HCT116 (cell line): ENCODE measurements at regions not wholly inside any gene's neighbourhood (a gene's known extent, or its start where the extent isn't known, plus 50 kb on each side); places are given as distances from the start of the nearest gene placed in this dataset.

ENCODE experiments used
- ATAC-seq: fragments of 200-7000 bp; cut with Tn5 transposase; 2 replicates; pipeline ENCODE4 v1.9.1; 2020; ENCODE audit warnings: mild to moderate bottlenecking, moderate library complexity
- BruUV-seq: library from RNA; stranded (reverse); fragments of 400-500 nt; replicated peaks from 2 replicates; lab custom pipeline; 2021; lab: Mats Ljungman, UMichigan
- CTCF ChIA-PET: fragments of 300-600 bp; sonication (Branson Sonifier 250); formaldehyde crosslinking; loops from one replicate; lab custom pipeline; 2021; ENCODE audit warnings: antibody characterized with exemption; lab: Charles Lee
- POLR2A ChIA-PET: fragments of 300-600, 350-600 bp; sonication (Branson Sonifier 250); formaldehyde crosslinking; loops from one replicate; lab custom pipeline; 2021; ENCODE audit warnings: antibody characterized with exemption; lab: Charles Lee
- RAD21 ChIA-PET, 2 experiments: fragments of 300-600 bp; sonication (Branson Sonifier 250); formaldehyde crosslinking; loops; one replicate each; lab custom pipeline; 2023; ENCODE audit warnings: low total read pairs in 2 of 2; ENCODE audit not compliant: uncharacterized antibody in 2 of 2, unreplicated experiment in 2 of 2, low non-redundant PET in 1 of 2; lab: Charles Lee
- DNase-seq: peaks from one replicate; pipeline ENCODE4 v3.0.0-alpha.2; 2010; ENCODE audit warnings: low read depth, low spot score
- H2AFZ ChIP-seq: fragments of 200-600 bp; shearing (Covaris generic), sonication (generic); 2 replicates; pipeline ENCODE4 v1.6.1; 2017; ENCODE audit warnings: low read depth, mixed run types, mixed read lengths, antibody characterized with exemption, low read length; ENCODE audit not compliant: poor library complexity, severe bottlenecking
- H3K27ac ChIP-seq: 2 replicates; pipeline ENCODE4 v1.5.1; 2012; ENCODE audit warnings: low read depth, low read length
- H3K27me3 ChIP-seq: fragments of 200-600 bp; sonication (generic); 2 replicates; pipeline ENCODE4 v1.6.1; 2016; ENCODE audit warnings: mixed run types, low read length, mixed read lengths; ENCODE audit not compliant: insufficient read depth
- H3K36me3 ChIP-seq, 2 experiments: fragments of 200-500 bp in 1 of 2; fragments of 200-600 bp in 1 of 2; sonication (Bioruptor generic) in 1 of 2; sonication (generic) in 1 of 2; 2 replicates each; pipeline versions ENCODE4 v1.5.1 to v1.6.1; 2014 to 2016; ENCODE audit warnings: low read length in 2 of 2, inconsistent platforms in 1 of 2, mixed read lengths in 1 of 2, mixed run types in 1 of 2; ENCODE audit not compliant: insufficient read depth in 2 of 2, control insufficient read depth in 1 of 2
- H3K4me1 ChIP-seq, 2 experiments: fragments of 200-600 bp in 1 of 2; sonication (generic) in 1 of 2; 2 replicates each; pipeline versions ENCODE4 v1.5.1 to v1.6.1; 2012 to 2017; ENCODE audit warnings: low read length in 2 of 2, inconsistent platforms in 1 of 2, mild to moderate bottlenecking in 1 of 2, mixed read lengths in 1 of 2, mixed run types in 1 of 2, moderate library complexity in 1 of 2; ENCODE audit not compliant: insufficient read depth in 2 of 2, control insufficient read depth in 1 of 2
- H3K4me2 ChIP-seq: fragments of 200-600 bp; sonication (generic); 2 replicates; pipeline ENCODE4 v1.6.1; 2017; ENCODE audit warnings: mixed run types, low read length, mixed read lengths
- H3K4me3 ChIP-seq, 2 experiments: fragments of 200-600 bp in 1 of 2; sonication (generic) in 1 of 2; replicated peaks in 1 of 2; 2 replicates each; pipeline ENCODE4 v1.5.1; 2011 to 2016; ENCODE audit warnings: low read length in 2 of 2, control low read depth in 1 of 2, low read depth in 1 of 2, mild to moderate bottlenecking in 1 of 2, mixed read lengths in 1 of 2, mixed run types in 1 of 2
- H3K79me2 ChIP-seq: fragments of 200-600 bp; sonication (generic); 2 replicates; pipeline ENCODE4 v1.6.1; 2017; ENCODE audit warnings: mild to moderate bottlenecking, mixed run types, low read length, moderate library complexity, mixed read lengths; ENCODE audit not compliant: insufficient read depth
- H3K9ac ChIP-seq: fragments of 200-600 bp; sonication (generic); 2 replicates; pipeline ENCODE4 v1.6.1; 2016; ENCODE audit warnings: low read length, mixed read lengths
- H3K9me2 ChIP-seq: fragments of 200-600 bp; sonication (generic), shearing (Covaris generic); 2 replicates; pipeline ENCODE4 v1.6.1; 2017; ENCODE audit warnings: mixed run types, mild to moderate bottlenecking, moderate library complexity; ENCODE audit not compliant: insufficient read depth
- H3K9me3 ChIP-seq, 2 experiments: fragments of 200-500 bp in 1 of 2; fragments of 200-600 bp in 1 of 2; sonication (Bioruptor generic) in 1 of 2; sonication (generic) in 1 of 2; 2 replicates each; pipeline ENCODE4 v1.6.1; 2014 to 2017; ENCODE audit warnings: low read length in 2 of 2, mixed read lengths in 2 of 2, inconsistent platforms in 1 of 2, low read depth in 1 of 2, mild to moderate bottlenecking in 1 of 2, mixed run types in 1 of 2, moderate library complexity in 1 of 2; ENCODE audit not compliant: control insufficient read depth in 1 of 2, insufficient read depth in 1 of 2
- H4K20me1 ChIP-seq: fragments of 200-600 bp; sonication (generic), shearing (Covaris generic); 2 replicates; pipeline ENCODE4 v1.6.1; 2017; ENCODE audit warnings: mixed run types, mild to moderate bottlenecking, moderate library complexity; ENCODE audit not compliant: insufficient read depth
- CEBPB ChIP-seq: IDR thresholded peaks from 2 replicates; pipeline ENCODE4 v1.6.1; 2012; ENCODE audit warnings: low read depth
- EZH2phosphoT487 ChIP-seq: fragments of 200-600 bp; IDR thresholded peaks from 2 replicates; pipeline ENCODE4 v1.6.1; 2018; ENCODE audit warnings: antibody characterized with exemption, borderline replicate concordance
- FOSL1 ChIP-seq: IDR thresholded peaks from 2 replicates; pipeline ENCODE4 v1.6.1; 2012; ENCODE audit warnings: low read depth
- POLR2A ChIP-seq: IDR thresholded peaks from 2 replicates; pipeline ENCODE4 v1.7.0; 2011; ENCODE audit warnings: borderline replicate concordance; ENCODE audit not compliant: insufficient read depth, insufficient read length; ENCODE audit errors: extremely low read depth
- SP1 ChIP-seq: IDR thresholded peaks from 2 replicates; pipeline ENCODE4 v1.6.1; 2012; ENCODE audit warnings: low read depth
- TCF7L2 ChIP-seq: IDR thresholded peaks from 2 replicates; pipeline ENCODE4 v1.7.0; 2011; ENCODE audit warnings: borderline replicate concordance, inconsistent platforms; ENCODE audit not compliant: insufficient read depth, insufficient read length; ENCODE audit errors: extremely low read depth
- ZFX ChIP-seq: fragments of 450-650 bp; IDR thresholded peaks from 2 replicates; pipeline ENCODE4 v1.6.1; 2017
- ZNF274 ChIP-seq: fragments of 200-500 bp; sonication (Bioruptor generic); IDR thresholded peaks from 2 replicates; pipeline ENCODE4 v1.6.1; 2014; ENCODE audit warnings: mild to moderate bottlenecking, low read depth, low read length, inconsistent platforms
- intact Hi-C: fragments of 100-400 bp; cut with micrococcal nuclease; formaldehyde crosslinking; loops from 2 replicates; pipeline ENCODE4 v1.10.0; 2022
- TF ChIP-seq, protein P1 (sequence below): IDR thresholded peaks from 2 replicates; pipeline ENCODE4 v1.6.1; 2012
- TF ChIP-seq, protein P2 (sequence below): IDR thresholded peaks from 2 replicates; pipeline ENCODE4 v1.6.1; 2011; ENCODE audit warnings: mild to moderate bottlenecking, low read length, moderate library complexity; ENCODE audit not compliant: insufficient replicate concordance; ENCODE audit errors: extremely low read depth
- TF ChIP-seq, protein P3 (sequence below), 3 experiments: fragments of 200-600 bp in 1 of 3; sonication (generic) in 1 of 3; IDR thresholded peaks in 2 of 3; conservative IDR thresholded peaks in 1 of 3; 2 replicates each; pipeline ENCODE4 v1.5.1; 2012 to 2017; ENCODE audit warnings: low read depth in 2 of 3, low read length in 2 of 3, antibody characterized with exemption in 1 of 3, borderline replicate concordance in 1 of 3, control low read depth in 1 of 3, mild to moderate bottlenecking in 1 of 3, mixed read lengths in 1 of 3, mixed run types in 1 of 3, moderate library complexity in 1 of 3; ENCODE audit not compliant: insufficient read depth in 1 of 3
- TF ChIP-seq, protein P4 (sequence below): IDR thresholded peaks from 2 replicates; pipeline ENCODE4 v1.6.1; 2012; ENCODE audit warnings: low read depth

DNA sequence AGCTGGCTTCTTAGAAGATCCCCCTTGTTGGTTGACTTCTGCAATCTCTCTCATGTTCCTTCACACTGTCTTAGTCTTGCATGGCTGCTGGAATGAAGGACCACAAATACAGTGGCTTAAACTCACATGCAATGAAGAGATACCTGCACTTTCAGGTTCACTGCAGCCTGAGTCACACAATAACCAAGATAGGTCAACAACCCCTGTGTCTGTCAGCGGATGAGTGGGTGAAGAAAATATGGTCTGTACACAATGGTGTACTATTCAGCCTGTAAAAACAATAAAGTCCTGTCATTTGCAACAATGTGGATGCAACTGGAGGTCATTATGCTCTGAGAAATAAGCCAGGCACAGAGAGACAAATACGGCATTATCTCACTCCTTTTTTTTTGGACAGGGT, 373.8 kb upstream of the AMELY start:
- Histone ChIP-seq H3K36me3 (no peaks in the 10 kb centered on the region), H4K20me1 (no peaks in the 10 kb centered on the region), H3K4me2 (no peak overlapping the region), H3K9ac (no peak overlapping the region), H3K9me2 (no peaks in the 10 kb centered on the region), H3K4me1 (no peaks in the 10 kb centered on the region), H3K79me2 (0 out of 2 replicates have a peak, but pooled peaks cover 5% of the 10 kb centered on the region), H3K27me3 (no peaks in the 10 kb centered on the region), H3K27ac (no peak overlapping the region), H3K9me3 (no peaks in the 10 kb centered on the region), H2AFZ (no peak overlapping the region), H3K4me3 (no peak overlapping the region)
- ChIA-PET RAD21 (no interaction called here), CTCF (no interaction called here), POLR2A (no interaction called here)
- TF ChIP-seq SP1, result no peak
- TF ChIP-seq, protein P1, sequence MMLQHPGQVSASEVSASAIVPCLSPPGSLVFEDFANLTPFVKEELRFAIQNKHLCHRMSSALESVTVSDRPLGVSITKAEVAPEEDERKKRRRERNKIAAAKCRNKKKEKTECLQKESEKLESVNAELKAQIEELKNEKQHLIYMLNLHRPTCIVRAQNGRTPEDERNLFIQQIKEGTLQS, result no peak
- no peak for ATAC-seq
- intact Hi-C loops, result no loop called here
- DNase-seq, result no peak
- no TSS peak for BruUV-seq

DNA sequence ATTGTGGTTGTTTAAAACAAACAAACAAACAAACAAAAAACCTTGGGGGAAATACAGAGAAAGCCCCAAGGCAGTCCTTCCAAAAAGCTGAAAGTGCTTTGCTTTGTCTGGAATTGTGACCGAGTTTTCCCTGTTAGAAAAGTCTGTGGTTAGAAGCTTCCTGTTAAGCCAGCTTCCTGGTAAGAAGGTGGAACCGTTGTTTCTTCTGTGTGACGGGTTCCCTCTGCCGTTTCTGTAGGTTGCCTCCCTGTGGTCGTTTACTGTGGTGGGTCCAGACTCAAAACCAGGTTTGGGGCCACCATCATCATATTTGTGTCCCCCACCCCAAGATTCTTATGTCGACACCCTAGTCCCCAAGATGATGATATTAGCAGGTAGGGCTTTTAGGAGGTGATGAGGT, 371.4 kb upstream of the AMELY start:
- no peaks in the 10 kb centered on the region for H3K36me3 ChIP-seq
- no peaks in the 10 kb centered on the region for H3K9me2 ChIP-seq
- intact Hi-C loops, result no loop called here
- BruUV-seq, result no TSS peak
- no peak overlapping the region for H3K4me3 ChIP-seq
- RAD21 ChIA-PET, result no interaction called here
- H2AFZ ChIP-seq, result no peak overlapping the region
- no peaks in the 10 kb centered on the region for H4K20me1 ChIP-seq
- no peak for DNase-seq
- TF ChIP-seq TCF7L2 (no peak), ZNF274 (no peak), SP1 (no peak), ZFX (no peak), EZH2phosphoT487 (no peak), FOSL1 (no peak), POLR2A (no peak), CEBPB (no peak)
- TF ChIP-seq, protein P2, sequence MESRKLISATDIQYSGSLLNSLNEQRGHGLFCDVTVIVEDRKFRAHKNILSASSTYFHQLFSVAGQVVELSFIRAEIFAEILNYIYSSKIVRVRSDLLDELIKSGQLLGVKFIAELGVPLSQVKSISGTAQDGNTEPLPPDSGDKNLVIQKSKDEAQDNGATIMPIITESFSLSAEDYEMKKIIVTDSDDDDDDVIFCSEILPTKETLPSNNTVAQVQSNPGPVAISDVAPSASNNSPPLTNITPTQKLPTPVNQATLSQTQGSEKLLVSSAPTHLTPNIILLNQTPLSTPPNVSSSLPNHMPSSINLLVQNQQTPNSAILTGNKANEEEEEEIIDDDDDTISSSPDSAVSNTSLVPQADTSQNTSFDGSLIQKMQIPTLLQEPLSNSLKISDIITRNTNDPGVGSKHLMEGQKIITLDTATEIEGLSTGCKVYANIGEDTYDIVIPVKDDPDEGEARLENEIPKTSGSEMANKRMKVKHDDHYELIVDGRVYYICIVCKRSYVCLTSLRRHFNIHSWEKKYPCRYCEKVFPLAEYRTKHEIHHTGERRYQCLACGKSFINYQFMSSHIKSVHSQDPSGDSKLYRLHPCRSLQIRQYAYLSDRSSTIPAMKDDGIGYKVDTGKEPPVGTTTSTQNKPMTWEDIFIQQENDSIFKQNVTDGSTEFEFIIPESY, result no peak
- TF ChIP-seq, protein P3, sequence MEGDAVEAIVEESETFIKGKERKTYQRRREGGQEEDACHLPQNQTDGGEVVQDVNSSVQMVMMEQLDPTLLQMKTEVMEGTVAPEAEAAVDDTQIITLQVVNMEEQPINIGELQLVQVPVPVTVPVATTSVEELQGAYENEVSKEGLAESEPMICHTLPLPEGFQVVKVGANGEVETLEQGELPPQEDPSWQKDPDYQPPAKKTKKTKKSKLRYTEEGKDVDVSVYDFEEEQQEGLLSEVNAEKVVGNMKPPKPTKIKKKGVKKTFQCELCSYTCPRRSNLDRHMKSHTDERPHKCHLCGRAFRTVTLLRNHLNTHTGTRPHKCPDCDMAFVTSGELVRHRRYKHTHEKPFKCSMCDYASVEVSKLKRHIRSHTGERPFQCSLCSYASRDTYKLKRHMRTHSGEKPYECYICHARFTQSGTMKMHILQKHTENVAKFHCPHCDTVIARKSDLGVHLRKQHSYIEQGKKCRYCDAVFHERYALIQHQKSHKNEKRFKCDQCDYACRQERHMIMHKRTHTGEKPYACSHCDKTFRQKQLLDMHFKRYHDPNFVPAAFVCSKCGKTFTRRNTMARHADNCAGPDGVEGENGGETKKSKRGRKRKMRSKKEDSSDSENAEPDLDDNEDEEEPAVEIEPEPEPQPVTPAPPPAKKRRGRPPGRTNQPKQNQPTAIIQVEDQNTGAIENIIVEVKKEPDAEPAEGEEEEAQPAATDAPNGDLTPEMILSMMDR (IDR thresholded peaks at IDR 0.05 in 2 of 3, conservative IDR thresholded peaks at IDR 0.05 in 1 of 3; ENCODE audit: borderline replicate concordance in 1 of 3, insufficient read depth in 1 of 3, low read depth in 2 of 3, low read length in 2 of 3), result no peak
- TF ChIP-seq, protein P4, sequence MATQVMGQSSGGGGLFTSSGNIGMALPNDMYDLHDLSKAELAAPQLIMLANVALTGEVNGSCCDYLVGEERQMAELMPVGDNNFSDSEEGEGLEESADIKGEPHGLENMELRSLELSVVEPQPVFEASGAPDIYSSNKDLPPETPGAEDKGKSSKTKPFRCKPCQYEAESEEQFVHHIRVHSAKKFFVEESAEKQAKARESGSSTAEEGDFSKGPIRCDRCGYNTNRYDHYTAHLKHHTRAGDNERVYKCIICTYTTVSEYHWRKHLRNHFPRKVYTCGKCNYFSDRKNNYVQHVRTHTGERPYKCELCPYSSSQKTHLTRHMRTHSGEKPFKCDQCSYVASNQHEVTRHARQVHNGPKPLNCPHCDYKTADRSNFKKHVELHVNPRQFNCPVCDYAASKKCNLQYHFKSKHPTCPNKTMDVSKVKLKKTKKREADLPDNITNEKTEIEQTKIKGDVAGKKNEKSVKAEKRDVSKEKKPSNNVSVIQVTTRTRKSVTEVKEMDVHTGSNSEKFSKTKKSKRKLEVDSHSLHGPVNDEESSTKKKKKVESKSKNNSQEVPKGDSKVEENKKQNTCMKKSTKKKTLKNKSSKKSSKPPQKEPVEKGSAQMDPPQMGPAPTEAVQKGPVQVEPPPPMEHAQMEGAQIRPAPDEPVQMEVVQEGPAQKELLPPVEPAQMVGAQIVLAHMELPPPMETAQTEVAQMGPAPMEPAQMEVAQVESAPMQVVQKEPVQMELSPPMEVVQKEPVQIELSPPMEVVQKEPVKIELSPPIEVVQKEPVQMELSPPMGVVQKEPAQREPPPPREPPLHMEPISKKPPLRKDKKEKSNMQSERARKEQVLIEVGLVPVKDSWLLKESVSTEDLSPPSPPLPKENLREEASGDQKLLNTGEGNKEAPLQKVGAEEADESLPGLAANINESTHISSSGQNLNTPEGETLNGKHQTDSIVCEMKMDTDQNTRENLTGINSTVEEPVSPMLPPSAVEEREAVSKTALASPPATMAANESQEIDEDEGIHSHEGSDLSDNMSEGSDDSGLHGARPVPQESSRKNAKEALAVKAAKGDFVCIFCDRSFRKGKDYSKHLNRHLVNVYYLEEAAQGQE, result no peak
- TF ChIP-seq, protein P1, result no peak
- H3K9ac ChIP-seq, result no peak overlapping the region
- ATAC-seq, result no peak
- no peak overlapping the region for H3K4me2 ChIP-seq
- H3K79me2 ChIP-seq, result peaks cover 21% of the 10 kb centered on the region
- H3K27me3 ChIP-seq, result no peaks in the 10 kb centered on the region
- H3K27ac ChIP-seq, result no peak overlapping the region
- CTCF ChIA-PET, result no interaction called here
- no peaks in the 10 kb centered on the region for H3K9me3 ChIP-seq
- POLR2A ChIA-PET, result no interaction called here
- H3K4me1 ChIP-seq, result no peaks in the 10 kb centered on the region
